Mesenchymal stem cell (in vitro differentiated cells and primary cell): ENCODE measurements at regions not wholly inside any gene's neighbourhood (a gene's known extent, or its start where the extent isn't known, plus 50 kb on each side); places are given as distances from the start of the nearest gene placed in this dataset.

Experiments used
- DNase-seq: peaks from one replicate; pipeline ENCODE4 v3.0.0-alpha.2; 2013
- H2AFZ ChIP-seq: one replicate; pipeline ENCODE4 v1.6.1; 2013; ENCODE audit warnings: low read depth, mild to moderate bottlenecking, control low read depth, inconsistent platforms, low read length, moderate library complexity
- H2AK5ac ChIP-seq: 2 replicates; pipeline ENCODE4 v1.6.1; 2013; ENCODE audit warnings: low read length, moderate library complexity, mild to moderate bottlenecking, inconsistent platforms; ENCODE audit not compliant: severe bottlenecking
- H2BK120ac ChIP-seq: one replicate; pipeline ENCODE4 v1.6.1; 2013; ENCODE audit warnings: low read depth, mild to moderate bottlenecking, inconsistent platforms, low read length, moderate library complexity
- H2BK12ac ChIP-seq, 2 experiments: one replicate each; pipeline ENCODE4 v1.6.1; 2013; ENCODE audit warnings: inconsistent platforms in 2 of 2, low read length in 2 of 2, mild to moderate bottlenecking in 2 of 2, moderate library complexity in 2 of 2, control low read depth in 1 of 2
- H2BK15ac ChIP-seq: one replicate; pipeline ENCODE4 v1.6.1; 2013; ENCODE audit warnings: mild to moderate bottlenecking, low read depth, inconsistent platforms; ENCODE audit not compliant: poor library complexity, severe bottlenecking
- H2BK5ac ChIP-seq: 2 replicates; pipeline ENCODE4 v1.6.1; 2013; ENCODE audit warnings: low read depth, mild to moderate bottlenecking, low read length, control low read depth, inconsistent platforms; ENCODE audit not compliant: poor library complexity, severe bottlenecking
- H3K14ac ChIP-seq, 2 experiments: one replicate each; pipeline ENCODE4 v1.6.1; 2013; ENCODE audit warnings: inconsistent platforms in 2 of 2, low read length in 2 of 2, control low read depth in 1 of 2, mild to moderate bottlenecking in 1 of 2, moderate library complexity in 1 of 2
- H3K18ac ChIP-seq, 2 experiments: one replicate each; pipeline ENCODE4 v1.6.1; 2013; ENCODE audit warnings: inconsistent platforms in 2 of 2, low read length in 2 of 2, control low read depth in 1 of 2, low read depth in 1 of 2, mild to moderate bottlenecking in 1 of 2
- H3K23ac ChIP-seq, 2 experiments: one replicate each; pipeline ENCODE4 v1.6.1; 2013; ENCODE audit warnings: inconsistent platforms in 2 of 2, low read length in 2 of 2, mild to moderate bottlenecking in 2 of 2, moderate library complexity in 2 of 2, control low read depth in 1 of 2
- H3K27ac ChIP-seq: 2 replicates; pipeline ENCODE4 v1.5.1; 2013; ENCODE audit warnings: mild to moderate bottlenecking, moderate library complexity, low read length, control low read depth, inconsistent platforms; ENCODE audit not compliant: poor library complexity, severe bottlenecking
- H3K27me3 ChIP-seq, 2 experiments: 2 replicates each; pipeline versions ENCODE4 v1.6.1 to v1.7.0; 2013; ENCODE audit warnings: low read length in 2 of 2, mild to moderate bottlenecking in 2 of 2, moderate library complexity in 2 of 2, control low read depth in 1 of 2, inconsistent platforms in 1 of 2; ENCODE audit not compliant: control insufficient read depth in 1 of 2, insufficient read depth in 1 of 2
- H3K36me3 ChIP-seq, 2 experiments: 2 replicates each; pipeline versions ENCODE4 v1.6.1 to v1.7.0; 2013; ENCODE audit warnings: low read length in 2 of 2, control low read depth in 1 of 2, inconsistent platforms in 1 of 2, low read depth in 1 of 2, mild to moderate bottlenecking in 1 of 2; ENCODE audit not compliant: insufficient read depth in 2 of 2, control insufficient read depth in 1 of 2
- H3K4ac ChIP-seq, 2 experiments: one replicate each; pipeline ENCODE4 v1.6.1; 2013; ENCODE audit warnings: inconsistent platforms in 2 of 2, low read length in 2 of 2, mild to moderate bottlenecking in 2 of 2, moderate library complexity in 2 of 2, control low read depth in 1 of 2, low read depth in 1 of 2
- H3K4me1 ChIP-seq: 2 replicates; pipeline ENCODE4 v1.6.1; 2013; ENCODE audit warnings: low read depth, low read length, control low read depth; ENCODE audit not compliant: control insufficient read depth, insufficient read depth
- H3K4me2 ChIP-seq: 2 replicates; pipeline ENCODE4 v1.6.1; 2013; ENCODE audit warnings: low read length, mild to moderate bottlenecking, inconsistent platforms; ENCODE audit not compliant: poor library complexity, severe bottlenecking
- H3K4me3 ChIP-seq, 2 experiments: 2 replicates each; pipeline versions ENCODE4 v1.5.1 to v1.7.0; 2013; ENCODE audit warnings: low read length in 2 of 2, mild to moderate bottlenecking in 2 of 2, control low read depth in 1 of 2, low read depth in 1 of 2; ENCODE audit not compliant: insufficient read depth in 1 of 2
- H3K79me1 ChIP-seq: replicated peaks from 2 replicates; pipeline ENCODE4 v1.6.1; 2013; ENCODE audit warnings: mild to moderate bottlenecking, control low read depth, low read length, inconsistent platforms; ENCODE audit not compliant: poor library complexity, severe bottlenecking
- H3K9ac ChIP-seq: 2 replicates; pipeline ENCODE4 v1.7.0; 2013; ENCODE audit warnings: mild to moderate bottlenecking, low read length, moderate library complexity
- H3K9me3 ChIP-seq: 2 replicates; pipeline ENCODE4 v1.7.0; 2013; ENCODE audit warnings: mild to moderate bottlenecking, low read length; ENCODE audit not compliant: control insufficient read depth
- H4K8ac ChIP-seq: one replicate; pipeline ENCODE4 v1.6.1; 2013; ENCODE audit warnings: inconsistent platforms, mild to moderate bottlenecking, low read length, moderate library complexity
- H4K91ac ChIP-seq: one replicate; pipeline ENCODE4 v1.6.1; 2013; ENCODE audit warnings: mild to moderate bottlenecking, low read length, inconsistent platforms
- WGBS: methylation state at CpG from one replicate; pipeline ENCODE4 v1.1.7; 2013; ENCODE audit warnings: mixed read lengths; 5-methylcytosine and 5-hydroxymethylcytosine counted together

DNA sequence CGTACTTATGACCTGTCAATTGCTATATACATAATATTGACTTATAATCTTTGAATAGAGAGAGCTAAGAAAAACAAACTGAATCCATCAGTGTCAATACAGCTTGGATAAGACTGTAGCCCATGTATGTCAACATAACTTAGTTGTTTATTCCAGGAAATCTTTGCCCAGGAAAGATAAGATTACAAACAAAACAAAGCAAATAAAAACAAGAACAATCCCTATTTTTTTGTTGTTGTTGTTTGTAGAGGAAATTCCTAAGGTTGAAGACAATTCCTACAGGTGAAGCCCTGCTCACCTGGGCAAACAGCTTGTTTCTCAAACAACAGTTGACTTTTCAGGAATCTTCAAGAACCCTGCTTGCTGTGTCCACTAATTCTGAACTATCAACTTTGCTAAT lies 76.0 kb downstream of the HYCC1 start:
- Histone ChIP-seq H3K27ac (no peak overlapping the region), H3K4me3 (no peak overlapping the region), H3K79me1 (peaks cover 2% of the 10 kb centered on the region), H3K18ac (no peak overlapping the region), H3K4ac (no peak overlapping the region), H2BK120ac (no peak overlapping the region), H3K14ac (no peak overlapping the region), H2BK5ac (no peak overlapping the region), H2AK5ac (no peak overlapping the region), H2AFZ (no peak overlapping the region), H3K27me3 (no peaks in the 10 kb centered on the region), H3K9me3 (no peaks in the 10 kb centered on the region), H2BK12ac (no peak overlapping the region), H3K23ac (no peak overlapping the region), H2BK15ac (no peak overlapping the region), H4K91ac (no peak overlapping the region), H4K8ac (no peak overlapping the region), H3K36me3 (peaks cover 0 to 34% of the 10 kb centered on the region in 2 experiments), H3K4me2 (no peak overlapping the region), H3K4me1 (no peaks in the 10 kb centered on the region), H3K9ac (no peak overlapping the region)
- DNase-seq = no peak
- WGBS = no CpG with 5 or more reads among the region's 1 CpG

DNA sequence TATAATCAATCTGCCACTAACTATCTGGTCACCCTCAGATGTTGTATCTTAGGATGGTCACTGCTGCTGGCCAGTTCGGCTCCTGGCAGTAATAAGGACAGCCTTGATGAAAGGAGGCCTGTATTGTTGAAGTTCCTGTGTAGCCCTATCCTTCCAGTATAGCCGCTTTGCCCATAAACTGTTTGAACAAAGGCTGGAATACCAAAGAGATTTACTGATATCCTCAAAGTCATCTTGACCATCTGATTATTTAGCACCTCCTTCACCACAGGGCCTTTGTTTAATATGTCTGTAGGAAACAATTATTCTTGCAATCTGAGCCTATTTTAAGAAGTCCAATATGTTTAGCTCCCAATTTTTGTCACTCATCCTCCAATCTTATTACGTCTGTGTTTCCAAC lies 77.7 kb downstream of the HYCC1 start:
- Histone ChIP-seq H2BK5ac (no peak overlapping the region), H3K18ac (no peak overlapping the region), H4K91ac (no peak overlapping the region), H3K9me3 (peaks cover 6% of the 10 kb centered on the region), H2BK15ac (no peak overlapping the region), H3K23ac (no peak overlapping the region), H3K4me1 (no peaks in the 10 kb centered on the region), H2BK12ac (no peak overlapping the region), H4K8ac (no peak overlapping the region), H3K9ac (no peak overlapping the region), H3K27ac (no peak overlapping the region), H3K4me3 (no peak overlapping the region), H2AFZ (no peak overlapping the region), H3K4me2 (no peak overlapping the region), H3K79me1 (no peaks in the 10 kb centered on the region), H3K14ac (no peak overlapping the region), H2BK120ac (no peak overlapping the region), H2AK5ac (no peak overlapping the region), H3K36me3 (peaks cover 0 to 34% of the 10 kb centered on the region in 2 experiments), H3K27me3 (no peaks in the 10 kb centered on the region), H3K4ac (no peak overlapping the region)
- DNase-seq = no peak
- 100% methylated on average over 3 of the region's 3 CpGs for WGBS

DNA sequence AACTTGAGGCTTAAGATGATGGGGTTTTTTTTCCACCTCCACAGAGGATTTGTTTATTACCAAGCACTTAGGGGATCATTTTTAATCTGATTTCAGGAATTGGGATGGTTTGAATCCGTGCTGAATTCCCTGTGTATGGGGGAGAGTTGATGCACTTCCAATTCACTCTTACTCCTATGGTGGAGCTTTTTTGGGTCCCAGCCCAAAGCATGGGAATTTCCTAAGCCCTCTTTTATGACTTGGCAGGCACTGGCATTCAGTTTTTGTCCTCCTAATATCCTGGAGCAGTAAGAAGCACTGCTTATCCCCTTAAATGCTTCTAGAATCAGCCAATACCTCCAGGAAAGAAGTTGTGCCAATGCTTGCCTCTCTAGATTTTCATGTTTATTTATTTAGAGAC lies 78.7 kb downstream of the HYCC1 start:
- peak overlapping the region; percentile 43 for H3K9ac ChIP-seq
- H3K79me1 ChIP-seq = no peaks in the 10 kb centered on the region
- no peak overlapping the region for H2BK12ac ChIP-seq
- no peak overlapping the region for H2BK120ac ChIP-seq
- H2AFZ ChIP-seq = no peak overlapping the region
- no peak overlapping the region for H3K27ac ChIP-seq
- H3K18ac ChIP-seq = no peak overlapping the region
- no peak overlapping the region for H3K4me3 ChIP-seq
- no peak overlapping the region for H2BK5ac ChIP-seq
- H3K36me3 ChIP-seq = peaks cover 0 to 26% of the 10 kb centered on the region in 2 experiments
- H3K9me3 ChIP-seq = peaks cover 15% of the 10 kb centered on the region
- no peak overlapping the region for H3K4ac ChIP-seq
- no peak overlapping the region for H3K4me2 ChIP-seq
- no peak overlapping the region for H3K23ac ChIP-seq
- no peaks in the 10 kb centered on the region for H3K27me3 ChIP-seq
- DNase-seq = peak; percentile 10
- 80% methylated on average over 1 of the region's 1 CpG for WGBS
- H4K8ac ChIP-seq = no peak overlapping the region
- no peak overlapping the region for H2BK15ac ChIP-seq
- no peak overlapping the region for H4K91ac ChIP-seq
- H3K14ac ChIP-seq = no peak overlapping the region
- no peaks in the 10 kb centered on the region for H3K4me1 ChIP-seq
- H2AK5ac ChIP-seq = no peak overlapping the region

DNA sequence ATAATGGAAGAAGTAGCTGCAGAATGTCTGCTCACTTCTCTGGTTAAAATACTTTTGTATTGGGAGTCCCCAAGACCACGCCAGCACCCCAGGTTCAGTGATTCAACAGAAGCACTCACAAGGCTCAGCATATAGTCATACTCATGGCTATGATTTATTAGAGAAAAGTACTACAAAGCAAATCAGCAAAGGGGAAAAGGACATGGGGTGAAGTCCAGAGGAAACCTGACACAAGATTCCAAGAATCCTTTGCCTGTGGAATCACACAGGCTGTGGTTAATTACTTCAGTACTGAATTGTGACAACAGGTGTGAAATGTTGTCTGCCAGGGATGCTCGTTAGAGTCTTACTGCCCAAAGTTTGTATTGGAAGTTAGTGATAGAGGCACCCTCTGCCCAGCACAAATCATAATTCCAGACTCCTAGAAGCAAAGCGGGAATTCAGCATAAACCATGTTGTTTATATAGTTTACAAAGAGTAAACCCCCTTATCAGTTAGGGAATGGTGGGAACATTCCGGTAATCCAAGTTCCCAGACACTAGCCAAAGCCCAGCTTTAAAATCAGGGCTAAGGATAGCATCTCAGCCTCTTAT lies 79.4 kb downstream of the HYCC1 start:
- H2BK15ac ChIP-seq = no peak overlapping the region
- H2AFZ ChIP-seq = no peak overlapping the region
- no peak overlapping the region for H2BK12ac ChIP-seq
- H3K79me1 ChIP-seq = no peaks in the 10 kb centered on the region
- H3K27me3 ChIP-seq = no peaks in the 10 kb centered on the region
- H4K91ac ChIP-seq = no peak overlapping the region
- H2BK120ac ChIP-seq = no peak overlapping the region
- H3K4me1 ChIP-seq = no peaks in the 10 kb centered on the region
- H3K14ac ChIP-seq = no peak overlapping the region
- H2BK5ac ChIP-seq = no peak overlapping the region
- DNase-seq = peak; percentile 43
- H3K4ac ChIP-seq = no peak overlapping the region
- H2AK5ac ChIP-seq = no peak overlapping the region
- no peak overlapping the region for H3K4me2 ChIP-seq
- H3K18ac ChIP-seq = no peak overlapping the region
- H3K36me3 ChIP-seq = peaks cover 0 to 22% of the 10 kb centered on the region in 2 experiments
- no peak overlapping the region for H4K8ac ChIP-seq
- H3K23ac ChIP-seq = no peak overlapping the region
- WGBS = 51% methylated on average over 3 of the region's 4 CpGs
- peaks cover 15% of the 10 kb centered on the region for H3K9me3 ChIP-seq
- no peak overlapping the region for H3K4me3 ChIP-seq
- H3K9ac ChIP-seq = peak overlapping the region; percentile 43
- H3K27ac ChIP-seq = no peak overlapping the region
